KMS-11 (cell line): ENCODE measurements at regions not wholly inside any gene's neighbourhood (a gene's known extent, or its start where the extent isn't known, plus 50 kb on each side); places are given as distances from the start of the nearest gene placed in this dataset.

ENCODE experiments used
- H2AFZ ChIP-seq: fragments of 200-600 bp; sonication (generic); 2 replicates; pipeline ENCODE4 v1.6.1; 2016; ENCODE audit warnings: antibody characterized with exemption, mixed run types, low read depth
- H3K27ac ChIP-seq: fragments of 200-600 bp; sonication (generic); 2 replicates; pipeline ENCODE4 v1.6.1; 2016; ENCODE audit warnings: mild to moderate bottlenecking, mixed run types
- H3K27me3 ChIP-seq: fragments of 200-600 bp; sonication (generic); 2 replicates; pipeline ENCODE4 v1.6.1; 2017; ENCODE audit warnings: mild to moderate bottlenecking, low read depth, mixed run types, moderate library complexity; ENCODE audit not compliant: insufficient read depth
- H3K36me3 ChIP-seq: fragments of 200-600 bp; sonication (generic); 2 replicates; pipeline ENCODE4 v1.6.1; 2017; ENCODE audit warnings: mild to moderate bottlenecking, mixed run types; ENCODE audit not compliant: insufficient read depth
- H3K4me1 ChIP-seq: fragments of 200-600 bp; sonication (generic); 2 replicates; pipeline ENCODE4 v1.6.1; 2016; ENCODE audit warnings: mild to moderate bottlenecking, low read depth, mixed run types; ENCODE audit not compliant: poor library complexity, severe bottlenecking
- H3K4me2 ChIP-seq: fragments of 200-600 bp; sonication (generic); 2 replicates; pipeline ENCODE4 v1.7.0; 2016; ENCODE audit warnings: mild to moderate bottlenecking, mixed run types
- H3K4me3 ChIP-seq: fragments of 200-600 bp; sonication (generic); IDR thresholded peaks from 2 replicates; pipeline ENCODE4 v1.6.1; 2017; ENCODE audit warnings: low read depth, low read length, mixed read lengths; ENCODE audit not compliant: insufficient read depth
- H3K79me2 ChIP-seq: fragments of 200-600 bp; sonication (generic); 2 replicates; pipeline ENCODE4 v1.6.1; 2016; ENCODE audit warnings: low read depth, mixed run types; ENCODE audit not compliant: insufficient read depth
- H3K9ac ChIP-seq: fragments of 200-600 bp; sonication (generic); 2 replicates; pipeline ENCODE4 v1.6.1; 2016; ENCODE audit warnings: mild to moderate bottlenecking, mixed run types
- H4K20me1 ChIP-seq: fragments of 200-600 bp; sonication (generic); 2 replicates; pipeline ENCODE4 v1.6.1; 2016; ENCODE audit warnings: mild to moderate bottlenecking, mixed run types; ENCODE audit not compliant: insufficient read depth
- CTCF ChIP-seq: fragments of 200-600 bp; sonication (generic); conservative IDR thresholded peaks from 2 replicates; pipeline ENCODE4 v1.6.1; 2017; ENCODE audit warnings: low read depth, mild to moderate bottlenecking, antibody characterized with exemption, low read length, moderate library complexity, mixed read lengths

GRCh38 chr11:128294001-128294670, 293.2 kb downstream of the ETS1 start:
- H3K4me2 ChIP-seq, result no peak overlapping the region
- TF ChIP-seq CTCF, result no peak
- H3K36me3 ChIP-seq, result no peaks in the 10 kb centered on the region
- H3K27ac ChIP-seq, result no peak overlapping the region
- no peak overlapping the region for H2AFZ ChIP-seq
- peaks cover 58% of the 10 kb centered on the region for H3K4me1 ChIP-seq
- no peaks in the 10 kb centered on the region for H4K20me1 ChIP-seq
- no peaks in the 10 kb centered on the region for H3K79me2 ChIP-seq
- no peaks in the 10 kb centered on the region for H3K27me3 ChIP-seq
- H3K9ac ChIP-seq, result no peak overlapping the region
- no peak overlapping the region for H3K4me3 ChIP-seq

- no peak for TF ChIP-seq CTCF
- Histone ChIP-seq H3K27ac (peak overlapping the region; percentile 91), H3K4me2 (peak overlapping the region; percentile 98), H4K20me1 (no peaks in the 10 kb centered on the region), H3K4me3 (no peak overlapping the region), H3K79me2 (no peaks in the 10 kb centered on the region), H3K27me3 (no peaks in the 10 kb centered on the region), H2AFZ (no peak overlapping the region), H3K9ac (peak overlapping the region; percentile 71; the same call in 1 of the 2 replicates), H3K4me1 (peaks cover 41% of the 10 kb centered on the region), H3K36me3 (no peaks in the 10 kb centered on the region)
Observed at GRCh38 chr11:128291835-128292234, 295.5 kb downstream of the ETS1 start.

- peak overlapping the region; percentile 71 for H3K9ac ChIP-seq
- H3K4me1 ChIP-seq, result peaks cover 40% of the 10 kb centered on the region
- H2AFZ ChIP-seq, result 0 out of 2 replicates have a peak overlapping the region, but pooled peaks have one; percentile 22
- peak overlapping the region; percentile 98 for H3K4me2 ChIP-seq
- H3K79me2 ChIP-seq, result no peaks in the 10 kb centered on the region
- no peaks in the 10 kb centered on the region for H3K36me3 ChIP-seq
- H4K20me1 ChIP-seq, result no peaks in the 10 kb centered on the region
- H3K27me3 ChIP-seq, result no peaks in the 10 kb centered on the region
- H3K4me3 ChIP-seq, result no peak overlapping the region
- TF ChIP-seq CTCF, result no peak
- H3K27ac ChIP-seq, result peak overlapping the region; percentile 91
Observed at GRCh38 chr11:128291007-128291406, 296.4 kb downstream of the ETS1 start.

- Histone ChIP-seq H3K27me3 (no peaks in the 10 kb centered on the region), H3K4me3 (no peak overlapping the region), H3K36me3 (no peaks in the 10 kb centered on the region), H3K27ac (peak overlapping the region; percentile 91), H2AFZ (peak overlapping the region; percentile 27; the same call in 1 of the 2 replicates), H4K20me1 (no peaks in the 10 kb centered on the region), H3K79me2 (no peaks in the 10 kb centered on the region), H3K4me2 (peak overlapping the region; percentile 98), H3K4me1 (peaks cover 40% of the 10 kb centered on the region), H3K9ac (peak overlapping the region; percentile 71)
- peak; percentile 70 for TF ChIP-seq CTCF
Observed at GRCh38 chr11:128290106-128290840, 297.1 kb downstream of the ETS1 start.
